GM19463 (cell line): ENCODE measurements at regions not wholly inside any gene's neighbourhood (a gene's known extent, or its start where the extent isn't known, plus 50 kb on each side); places are given as distances from the start of the nearest gene placed in this dataset.
"Not testable (repeated sequence)": the region's sequence is repeated elsewhere in the genome, so short reads cannot be mapped to it uniquely, and the experiment has no call there.

Source experiments
- ATAC-seq: cut with Tn5 transposase; IDR thresholded peaks from one replicate; pipeline ENCODE4 v1.9.1; 2021; ENCODE audit warnings: mild to moderate bottlenecking, moderate library complexity; ENCODE audit not compliant: unreplicated experiment

DNA sequence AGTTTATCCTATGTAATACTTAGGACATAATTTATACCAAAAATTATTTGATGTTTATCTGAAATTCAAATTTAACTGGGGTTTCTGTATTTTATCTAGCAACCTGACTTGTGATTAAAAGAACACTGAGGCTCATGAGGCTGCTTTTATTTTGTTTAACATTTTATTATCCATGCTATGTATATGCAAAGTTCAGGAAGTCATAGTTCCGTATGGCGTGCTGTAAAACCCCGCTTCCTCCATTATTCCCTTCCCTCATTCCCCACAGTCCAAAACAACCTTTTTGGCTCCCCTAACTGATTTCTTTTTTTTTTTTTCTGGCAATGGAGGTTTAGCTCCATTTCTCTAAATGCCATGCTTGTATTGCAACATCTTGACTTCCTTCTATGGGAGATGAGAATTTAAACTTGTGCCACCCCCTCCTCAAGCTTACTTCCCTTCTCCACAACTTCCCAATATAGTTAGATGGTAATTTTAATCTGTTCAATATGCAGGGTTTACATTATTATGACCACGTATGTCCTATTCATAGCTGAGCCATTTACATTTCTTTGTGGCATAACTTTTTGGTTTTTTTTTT lies 138.0 kb upstream of the DNAH14 start:
- ATAC-seq = no peak

DNA sequence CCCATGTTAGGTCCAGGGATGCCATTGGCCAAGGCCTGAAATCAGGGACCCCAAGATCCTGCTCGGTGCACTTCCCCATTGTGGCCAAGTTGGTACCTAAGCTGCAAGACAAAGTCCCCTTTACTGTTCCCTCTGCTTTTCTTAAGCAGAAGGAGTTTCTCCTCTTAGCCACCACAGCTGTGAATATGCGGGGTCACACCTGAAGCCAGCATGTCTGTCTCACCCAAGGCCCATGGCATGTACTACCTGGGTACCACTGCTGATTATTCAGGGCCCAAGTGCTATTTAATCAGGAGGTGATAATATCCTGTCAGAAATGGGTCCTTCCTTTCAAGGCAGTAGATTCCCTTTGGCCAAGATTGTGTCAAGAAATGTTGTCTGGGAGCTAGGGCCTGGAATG lies 133.9 kb upstream of the DNAH14 start:
- ATAC-seq = no peak

DNA sequence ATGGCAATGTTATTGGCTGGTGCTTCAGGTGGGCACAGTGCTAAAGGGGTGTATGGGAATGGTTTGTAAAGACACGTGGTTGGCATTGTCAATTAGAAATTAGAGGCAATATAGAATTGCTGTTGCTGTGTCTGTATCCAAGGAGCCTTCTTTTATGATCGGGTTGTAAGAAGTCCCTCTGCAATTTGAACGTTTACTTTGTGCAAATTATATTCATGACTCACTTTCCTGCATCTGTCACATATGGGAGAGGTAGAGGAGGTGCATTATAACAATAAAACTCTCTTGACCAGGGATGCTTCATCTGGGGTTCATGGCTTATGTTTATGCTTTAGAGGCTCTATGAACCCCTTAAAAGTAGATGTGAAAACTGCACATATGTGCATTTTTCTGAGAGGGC lies 130.4 kb upstream of the DNAH14 start:
- no peak for ATAC-seq

DNA sequence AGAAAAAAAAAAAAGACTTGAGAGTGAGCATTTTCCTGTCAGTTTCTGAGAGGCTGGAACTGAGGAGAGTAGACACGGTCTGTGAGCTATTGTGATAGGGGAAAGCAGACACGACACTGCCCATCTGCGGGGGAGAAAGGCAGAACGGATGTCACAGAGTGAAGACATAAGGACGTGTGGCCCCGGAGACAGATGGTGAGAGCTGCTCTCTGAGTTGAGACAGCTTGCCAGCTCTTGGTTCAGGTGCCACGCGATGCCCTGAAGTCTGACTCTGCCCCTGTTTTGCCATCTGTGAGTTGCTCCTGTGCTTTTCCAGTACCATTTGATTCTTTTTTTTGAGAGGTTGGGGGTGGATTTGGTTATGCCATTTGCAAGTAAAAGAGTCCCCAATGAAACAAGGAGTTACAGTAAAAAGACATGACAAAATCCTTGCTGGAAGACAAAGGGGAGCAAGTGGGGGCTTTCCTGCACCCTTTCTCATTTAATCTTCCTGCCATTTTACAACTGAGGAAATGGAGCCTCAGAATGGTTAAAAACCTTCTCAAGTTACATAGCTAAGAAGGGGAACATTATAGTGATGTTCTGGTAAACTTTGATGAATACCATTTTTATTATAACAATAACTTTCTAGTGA lies 128.9 kb upstream of the DNAH14 start:
- ATAC-seq = no peak

DNA sequence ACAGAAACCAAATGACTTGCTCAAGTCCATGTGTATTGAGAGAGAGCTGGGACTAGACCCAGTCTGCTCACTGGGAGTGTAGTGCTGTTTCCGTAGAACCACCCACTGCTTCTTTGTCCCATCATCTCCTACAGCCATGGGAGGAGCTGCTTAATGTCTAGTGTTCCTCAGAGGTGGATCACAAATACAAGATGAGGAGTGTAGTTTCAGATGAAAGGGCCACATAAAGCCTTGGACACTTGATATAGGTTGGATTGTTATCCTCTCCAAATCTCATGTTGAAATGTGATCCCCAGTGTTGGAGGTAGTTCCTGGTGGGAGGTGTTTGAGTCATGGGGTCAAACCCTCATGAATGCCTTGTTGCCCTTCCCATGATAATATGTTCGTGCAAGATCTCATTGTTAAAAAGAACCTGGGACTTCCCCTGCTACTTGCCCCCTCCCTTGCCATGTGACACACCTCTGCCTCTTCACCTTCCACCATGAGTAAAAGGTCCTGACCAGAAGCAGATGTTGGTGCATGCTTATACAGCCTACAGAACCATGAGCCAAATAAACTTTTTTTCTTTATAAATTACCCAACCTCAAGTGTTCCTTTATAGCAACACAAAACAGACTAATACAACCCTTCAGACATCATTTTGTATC lies 127.5 kb upstream of the DNAH14 start:
- ATAC-seq = no peak

DNA sequence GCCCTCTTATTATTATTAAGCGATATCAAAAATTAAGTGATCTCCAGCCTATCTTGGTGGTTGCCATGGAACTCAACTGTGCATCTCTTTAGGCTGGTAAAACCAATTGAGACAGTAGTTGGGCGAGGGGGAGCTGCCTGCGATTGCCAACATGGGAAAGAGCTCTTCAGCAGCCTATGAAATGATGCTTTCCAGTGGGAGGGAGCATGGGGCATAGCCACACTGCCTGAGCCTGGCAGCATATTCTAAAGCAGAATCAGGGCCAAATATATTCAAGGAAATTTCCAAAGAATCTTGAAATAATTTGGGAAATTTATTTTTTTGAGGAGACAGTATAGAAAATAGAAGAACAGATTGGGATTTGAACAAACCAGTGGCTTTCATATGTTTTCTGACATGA lies 126.9 kb upstream of the DNAH14 start:
- ATAC-seq = no peak

DNA sequence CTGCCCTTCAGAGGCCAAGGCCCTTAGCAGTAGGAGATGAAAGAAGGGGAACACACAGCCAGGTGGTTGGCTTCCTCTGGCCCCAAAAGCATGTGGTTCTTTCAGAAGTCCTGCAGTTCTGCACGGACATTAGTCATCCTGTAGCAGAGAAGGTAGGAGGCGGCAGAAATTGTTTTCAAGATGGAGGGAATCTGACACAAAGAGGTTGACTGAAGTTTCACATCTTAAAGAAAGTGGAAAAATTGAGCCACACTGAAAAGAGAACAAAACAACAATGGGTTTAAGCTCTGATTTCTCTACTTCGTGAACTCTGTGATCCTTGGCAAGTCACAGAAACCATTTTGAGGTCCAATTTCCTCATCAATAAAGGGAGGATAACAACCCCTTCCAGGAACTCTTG lies 125.3 kb upstream of the DNAH14 start:
- no peak for ATAC-seq

DNA sequence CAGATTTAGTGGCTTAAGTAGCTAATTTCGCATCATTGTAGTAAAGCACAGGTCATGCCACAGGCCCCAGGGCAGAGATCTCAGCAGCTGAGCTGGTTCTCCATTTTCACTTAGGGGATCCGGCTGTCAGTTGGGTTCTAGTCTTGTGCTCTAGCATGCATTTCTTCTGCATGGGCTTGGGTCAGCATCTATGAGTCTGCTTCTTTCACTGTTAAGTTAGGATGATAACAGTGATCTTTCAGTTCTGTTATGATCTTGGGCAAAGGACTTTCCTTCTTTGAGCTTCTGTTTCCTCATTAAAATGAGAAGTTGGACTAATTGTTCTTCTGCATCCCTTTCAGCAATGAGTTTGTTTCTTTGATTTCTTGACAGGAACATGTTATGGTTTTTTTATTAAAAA lies 123.6 kb upstream of the DNAH14 start:
- ATAC-seq = no peak

DNA sequence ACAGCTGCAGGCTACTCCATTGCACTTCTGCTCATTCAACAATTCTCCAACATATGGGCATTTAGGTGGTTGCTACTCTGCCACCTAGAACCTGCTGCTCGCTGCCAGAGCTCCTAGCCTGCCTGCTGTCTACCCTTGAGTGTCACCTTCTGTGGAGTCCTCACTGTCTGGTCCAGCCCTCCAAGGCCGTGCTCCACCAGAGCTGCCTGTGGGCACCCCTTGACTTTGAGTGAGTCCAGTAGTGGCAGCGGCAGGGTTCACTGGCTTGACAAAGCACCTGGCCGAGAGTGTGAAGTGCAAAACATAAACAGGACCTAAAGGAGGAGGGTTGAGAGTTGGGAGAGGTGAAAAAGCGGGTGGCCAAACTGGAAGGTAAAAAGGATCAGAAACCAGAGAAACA lies 120.3 kb upstream of the DNAH14 start:
- no peak for ATAC-seq

DNA sequence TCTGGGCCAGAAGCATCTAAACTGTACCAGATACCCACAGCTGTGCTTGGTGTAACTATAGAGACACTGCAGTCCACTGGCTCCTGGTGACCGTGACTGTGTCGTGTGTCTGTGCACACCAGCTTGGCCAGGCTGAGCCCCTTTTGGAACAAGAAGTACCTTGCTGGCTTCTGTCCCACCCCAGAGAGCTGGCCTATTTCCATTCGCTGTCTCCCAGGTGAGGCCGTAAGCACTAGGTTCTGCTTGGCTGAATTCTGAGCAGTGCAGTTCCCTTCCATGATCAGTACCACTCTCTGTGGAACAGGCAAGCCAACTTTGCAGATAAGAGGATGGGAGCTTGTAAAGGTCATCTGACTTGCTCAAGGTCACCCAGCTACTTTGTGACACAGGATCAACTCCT lies 119.9 kb upstream of the DNAH14 start:
- no peak for ATAC-seq

DNA sequence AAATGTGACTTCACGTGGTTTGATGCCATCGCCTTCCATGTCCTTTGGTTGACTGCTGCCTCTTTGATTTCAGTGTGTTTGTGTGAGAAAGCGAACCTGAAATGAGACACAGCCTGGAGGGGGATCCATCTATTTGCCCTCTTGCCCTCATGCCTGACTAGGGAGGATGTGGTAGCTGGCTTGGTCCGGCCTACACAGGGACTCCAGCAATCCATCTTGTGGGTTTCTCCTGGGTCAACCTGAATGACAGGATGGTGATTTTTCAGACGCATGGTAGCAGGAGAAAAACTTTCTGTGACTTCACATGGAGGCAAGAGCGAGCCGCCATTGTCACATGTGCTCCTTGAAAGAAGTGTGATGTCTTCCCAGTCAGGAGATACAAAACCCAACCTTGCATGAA lies 117.9 kb upstream of the DNAH14 start:
- no peak for ATAC-seq

DNA sequence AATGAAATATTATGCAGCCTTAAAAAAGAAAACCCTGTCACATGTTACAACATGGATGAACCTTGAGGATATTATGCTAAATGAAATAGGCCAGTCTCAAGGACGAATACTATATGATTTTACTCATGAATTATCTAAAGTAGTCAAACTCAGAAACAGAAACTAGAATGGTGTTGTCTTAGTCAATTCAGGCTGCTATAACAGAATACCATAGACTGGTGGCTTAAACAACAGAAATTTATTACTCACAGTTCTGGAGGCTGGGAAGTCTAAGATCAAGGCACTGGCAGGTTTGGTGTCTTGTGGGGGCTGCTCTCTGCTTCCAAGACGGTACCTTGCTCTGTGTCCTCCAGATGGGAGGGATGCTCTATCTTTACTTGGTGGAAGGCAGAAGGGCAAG lies 113.8 kb upstream of the DNAH14 start:
- peak; percentile 39 for ATAC-seq

DNA sequence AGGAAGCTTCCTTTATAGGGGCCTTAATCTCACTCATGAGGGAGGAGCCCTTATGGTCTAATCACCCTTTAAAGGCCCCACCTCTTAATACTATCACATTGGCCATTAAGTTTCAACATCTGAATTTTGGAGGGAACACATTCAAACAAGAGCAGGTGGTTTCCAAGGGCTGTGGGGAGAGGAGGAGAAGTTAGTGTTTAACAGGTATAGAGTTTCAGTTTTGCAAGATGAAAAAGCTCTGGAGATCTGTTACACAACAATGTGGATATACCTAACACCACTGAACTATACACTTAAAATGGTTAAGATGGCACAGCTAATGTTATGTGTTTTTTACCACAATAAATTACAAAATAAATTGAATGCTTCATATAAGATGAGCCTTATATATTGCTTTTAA lies 113.4 kb upstream of the DNAH14 start:
- ATAC-seq = peak; percentile 46

DNA sequence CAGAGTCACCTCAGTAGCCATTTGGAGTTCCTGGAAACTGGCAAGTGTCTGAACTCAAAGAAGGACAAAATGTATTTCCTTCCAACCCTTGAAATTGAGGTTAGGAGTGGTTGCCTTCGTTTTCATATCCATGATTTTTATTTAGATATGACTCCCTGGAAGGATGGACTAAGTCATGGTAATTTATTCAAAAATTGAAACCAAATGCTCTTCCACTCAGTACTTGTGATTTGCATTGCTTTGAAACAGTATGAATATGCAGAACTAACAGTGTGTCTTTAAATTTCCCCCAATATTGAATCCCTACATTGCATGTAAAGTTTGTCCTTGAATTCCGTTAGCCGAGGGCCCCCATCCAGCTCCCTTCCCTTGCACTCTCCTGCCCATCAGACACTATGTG lies 112.1 kb upstream of the DNAH14 start:
- ATAC-seq = no peak

DNA sequence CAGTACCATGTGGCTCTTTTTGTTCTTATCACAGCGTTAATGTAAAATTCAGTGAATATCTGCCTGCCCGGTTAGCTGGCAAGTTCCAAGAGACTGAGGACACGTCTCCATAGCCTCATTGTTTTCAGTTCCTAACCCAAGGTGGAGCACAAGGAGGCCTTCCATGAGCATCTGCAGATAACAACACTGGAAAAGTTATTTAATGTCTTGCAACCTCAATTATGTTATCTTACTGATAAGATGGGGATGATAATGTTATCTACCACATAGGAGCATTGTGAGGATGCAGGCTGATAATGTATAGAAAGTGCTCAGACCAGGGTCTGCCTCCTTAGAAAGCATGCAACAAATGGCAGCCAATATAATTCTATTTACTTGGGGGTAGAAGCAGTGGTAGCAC lies 109.6 kb upstream of the DNAH14 start:
- no peak for ATAC-seq

DNA sequence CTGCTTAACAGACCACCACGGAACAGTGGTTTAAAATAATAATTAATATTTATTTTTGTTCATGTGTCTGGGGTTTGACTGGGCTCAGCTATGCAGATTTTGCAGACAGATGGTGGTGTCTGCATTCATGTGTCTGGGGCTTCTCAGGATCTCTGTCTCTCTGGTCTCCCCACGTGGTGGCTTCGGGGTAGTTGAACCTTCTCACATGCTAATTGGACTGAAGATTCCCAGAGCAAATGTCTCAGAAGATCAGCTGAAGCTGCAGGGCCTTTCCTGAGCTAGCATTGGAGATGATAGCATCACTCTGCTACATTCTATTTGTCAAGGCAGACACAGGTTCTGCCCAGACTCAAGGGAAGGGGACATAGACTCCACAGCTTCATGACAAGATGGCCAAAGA lies 109.1 kb upstream of the DNAH14 start:
- no peak for ATAC-seq

DNA sequence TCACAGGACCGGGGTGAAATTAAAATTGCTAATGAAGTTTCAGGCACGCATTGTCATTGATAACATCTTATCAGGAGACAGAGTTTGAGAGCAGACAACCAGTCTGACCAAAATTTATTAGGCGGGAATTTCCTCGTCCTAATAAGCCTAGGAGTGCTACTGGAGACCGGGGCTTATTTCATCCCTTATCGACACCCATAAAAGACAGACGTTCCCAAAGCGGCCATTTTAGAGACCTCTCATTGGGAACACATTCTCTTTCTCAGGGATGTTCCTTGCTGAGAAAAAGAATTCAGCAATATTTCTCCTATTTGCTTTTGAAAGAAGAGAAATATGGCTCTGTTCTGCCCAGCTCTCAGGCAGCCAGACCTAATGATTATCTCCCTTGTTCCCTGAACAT lies 107.7 kb upstream of the DNAH14 start:
- ATAC-seq = not testable (repeated sequence)

DNA sequence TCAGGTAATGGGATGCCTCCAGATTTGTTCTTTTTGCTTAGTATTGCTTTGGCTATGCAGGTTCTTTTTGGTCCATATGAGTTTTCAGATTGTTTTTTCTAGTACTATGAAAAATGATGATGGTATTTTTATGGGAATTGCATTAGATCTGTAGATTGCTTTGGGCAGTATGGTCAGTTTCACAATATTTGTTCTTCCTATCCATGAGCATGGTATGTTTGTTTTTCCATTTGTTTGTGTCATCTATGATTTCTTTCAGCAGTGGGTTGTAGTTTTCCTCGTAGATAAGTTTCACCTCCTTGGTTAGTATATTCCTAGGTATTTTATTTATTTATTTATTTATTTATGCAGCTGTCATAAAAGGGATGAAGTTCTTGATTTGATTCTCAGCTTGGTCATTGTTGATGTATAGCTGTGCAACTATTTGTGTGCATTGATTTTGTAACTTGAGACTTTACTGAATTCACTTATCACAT lies 103.9 kb upstream of the DNAH14 start:
- ATAC-seq = no peak

DNA sequence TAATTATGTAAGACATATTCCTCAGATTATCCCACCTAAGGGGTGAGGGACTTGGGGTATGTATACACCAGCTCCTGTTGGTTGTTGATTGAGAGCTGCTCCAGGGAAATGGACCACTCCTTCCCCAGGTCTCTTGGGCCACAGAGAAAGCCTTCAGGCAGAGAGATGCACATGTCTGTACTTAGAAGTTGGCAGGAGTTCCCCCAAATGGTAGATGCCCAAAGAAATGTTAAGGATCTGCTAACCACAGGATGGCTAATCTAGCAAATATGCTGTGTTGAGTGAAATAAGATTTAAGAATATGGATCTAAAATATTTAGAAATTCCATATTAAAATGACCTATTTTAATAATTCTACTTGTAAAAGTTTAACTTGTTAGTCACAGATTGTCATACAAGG lies 100.8 kb upstream of the DNAH14 start:
- ATAC-seq = no peak

DNA sequence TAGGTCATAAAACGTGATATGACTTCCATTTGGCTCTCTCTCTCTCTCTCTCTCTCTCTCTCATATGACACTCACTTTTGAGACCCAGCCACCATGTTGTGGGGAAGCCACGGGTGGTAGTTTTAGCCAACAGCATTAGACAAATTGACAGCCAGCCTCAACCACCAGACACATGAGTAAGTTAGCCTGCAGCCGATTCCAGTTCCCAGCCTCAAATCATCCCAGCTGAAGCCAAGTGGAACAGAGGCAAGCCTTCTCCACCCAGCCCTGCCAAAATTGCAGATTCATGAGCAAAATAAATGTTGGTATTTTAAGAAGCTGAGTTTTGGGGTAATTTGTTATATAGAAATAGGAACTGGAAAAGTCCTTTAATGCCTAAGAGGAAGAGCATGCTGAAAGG lies 98.0 kb upstream of the DNAH14 start:
- no peak for ATAC-seq

DNA sequence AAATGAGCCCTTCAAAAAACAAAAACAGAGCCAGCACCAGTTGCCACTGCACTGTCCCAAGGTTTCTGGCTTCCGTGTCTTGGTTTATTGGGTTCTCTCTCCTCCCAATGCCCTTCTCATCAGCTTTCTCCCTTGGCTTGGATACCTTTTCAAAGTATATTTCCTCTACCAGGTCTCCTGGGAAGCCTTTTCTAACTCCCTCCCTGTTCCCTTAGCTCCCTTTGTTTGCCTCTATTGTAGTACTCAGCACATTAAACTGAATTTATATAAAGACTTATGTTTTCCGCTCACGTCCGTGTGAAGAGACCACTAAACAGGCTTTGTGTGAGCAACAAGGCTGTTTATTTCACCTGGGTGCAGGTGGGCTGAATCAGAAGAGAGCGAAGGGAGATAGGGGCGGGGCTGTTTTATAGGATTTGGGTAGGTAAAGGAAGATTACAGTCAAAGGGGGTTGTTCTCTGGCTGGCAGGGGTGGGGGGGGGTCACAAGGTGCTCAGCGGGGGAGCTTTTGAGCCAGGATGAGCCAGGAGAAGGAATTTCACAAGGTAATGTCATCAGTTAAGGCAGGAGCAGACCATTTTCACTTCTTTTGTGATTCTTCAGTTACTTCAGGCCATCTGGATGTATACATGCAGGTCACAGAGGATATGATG lies 89.7 kb upstream of the DNAH14 start:
- ATAC-seq = not testable (repeated sequence)

DNA sequence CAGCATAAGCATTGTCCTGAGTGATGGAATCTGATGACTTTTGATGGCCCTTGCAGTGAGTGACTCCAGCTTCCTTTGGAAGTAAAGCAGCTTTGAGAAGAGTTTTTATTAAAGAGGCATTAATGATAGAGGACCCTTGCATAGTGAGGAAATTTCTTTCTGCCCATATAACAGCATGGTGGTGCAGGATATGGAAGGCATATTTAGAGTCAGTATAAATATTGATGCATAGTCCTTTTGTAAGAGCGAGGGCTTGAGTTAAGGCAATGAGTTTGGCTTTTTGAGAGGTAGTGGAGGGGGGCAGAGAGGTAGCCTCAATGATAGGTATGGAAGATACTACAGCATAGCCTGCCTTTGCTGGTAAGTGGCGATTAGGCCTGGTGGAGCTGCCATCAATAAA lies 87.7 kb upstream of the DNAH14 start:
- ATAC-seq = not testable (repeated sequence)
